Osteoblast (primary cell): ENCODE measurements at regions not wholly inside any gene's neighbourhood (a gene's known extent, or its start where the extent isn't known, plus 50 kb on each side); places are given as distances from the start of the nearest gene placed in this dataset.

Experiments
- DNase-seq: peaks from one replicate; pipeline ENCODE4 v3.0.0; 2011; ENCODE audit warnings: low spot score, mixed read lengths; ENCODE audit not compliant: insufficient read length; ENCODE audit errors: missing footprints
- H2AFZ ChIP-seq: 2 replicates; pipeline ENCODE4 v1.6.0; 2011; ENCODE audit warnings: mild to moderate bottlenecking, low read length
- H3K27ac ChIP-seq: 2 replicates; pipeline ENCODE4 v1.5.1; 2011; ENCODE audit warnings: mild to moderate bottlenecking, low read depth, low read length, moderate library complexity
- H3K27me3 ChIP-seq: 2 replicates; pipeline ENCODE4 v1.6.0; 2012; ENCODE audit warnings: mild to moderate bottlenecking, control low read depth, inconsistent platforms, low read length, moderate library complexity; ENCODE audit not compliant: insufficient read depth
- H3K36me3 ChIP-seq: 2 replicates; pipeline ENCODE4 v1.5.1; 2011; ENCODE audit warnings: mild to moderate bottlenecking, low read length, control low read depth, moderate library complexity; ENCODE audit not compliant: insufficient read depth
- H3K4me1 ChIP-seq: 2 replicates; pipeline ENCODE4 v1.5.1; 2011; ENCODE audit warnings: mild to moderate bottlenecking, low read length, control low read depth, moderate library complexity; ENCODE audit not compliant: insufficient read depth
- H3K4me2 ChIP-seq: 2 replicates; pipeline ENCODE4 v1.6.0; 2011; ENCODE audit warnings: mild to moderate bottlenecking, low read length; ENCODE audit not compliant: insufficient read depth
- H3K4me3 ChIP-seq: fragments of 200-600 bp; sonication (generic); 3 replicates; pipeline ENCODE4 v1.5.1; 2012; ENCODE audit warnings: mild to moderate bottlenecking, low read length, inconsistent platforms; ENCODE audit not compliant: insufficient read depth
- H3K79me2 ChIP-seq: 2 replicates; pipeline ENCODE4 v1.6.0; 2012; ENCODE audit warnings: mild to moderate bottlenecking, low read length, control low read depth, inconsistent platforms; ENCODE audit not compliant: insufficient read depth
- H3K9me3 ChIP-seq: 2 replicates; pipeline ENCODE4 v1.5.1; 2011; ENCODE audit warnings: low read depth, low read length, control low read depth
- H4K20me1 ChIP-seq: 2 replicates; pipeline ENCODE4 v1.6.0; 2012; ENCODE audit warnings: mild to moderate bottlenecking, low read length, control low read depth; ENCODE audit not compliant: insufficient read depth
- CTCF ChIP-seq: IDR thresholded peaks from 2 replicates; pipeline ENCODE4 v1.5.1; 2011; ENCODE audit warnings: mild to moderate bottlenecking, low read depth, low read length, moderate library complexity; ENCODE audit errors: extremely low read depth

GRCh38 chr2:136647039-136647438 is 118.3 kb upstream of the THSD7B start:
- no peak for TF ChIP-seq CTCF
- Histone ChIP-seq H3K4me2 (no peak overlapping the region), H4K20me1 (no peaks in the 10 kb centered on the region), H3K79me2 (no peaks in the 10 kb centered on the region), H2AFZ (no peak overlapping the region), H3K27ac (no peak overlapping the region), H3K9me3 (no peaks in the 10 kb centered on the region), H3K4me3 (no peak overlapping the region), H3K36me3 (no peaks in the 10 kb centered on the region), H3K27me3 (no peaks in the 10 kb centered on the region), H3K4me1 (no peaks in the 10 kb centered on the region)
- DNase-seq, result no peak

- no peaks in the 10 kb centered on the region for H3K9me3 ChIP-seq
- no peak overlapping the region for H2AFZ ChIP-seq
- no peaks in the 10 kb centered on the region for H3K36me3 ChIP-seq
- H3K79me2 ChIP-seq, result no peaks in the 10 kb centered on the region
- H4K20me1 ChIP-seq, result no peaks in the 10 kb centered on the region
- no peak for DNase-seq
- H3K4me1 ChIP-seq, result no peaks in the 10 kb centered on the region
- no peak overlapping the region for H3K4me3 ChIP-seq
- no peak overlapping the region for H3K4me2 ChIP-seq
- no peak for TF ChIP-seq CTCF
- no peaks in the 10 kb centered on the region for H3K27me3 ChIP-seq
- no peak overlapping the region for H3K27ac ChIP-seq
These were observed 120.0 kb upstream of the THSD7B start for GRCh38 chr2:136645236-136645828.

- no peaks in the 10 kb centered on the region for H3K36me3 ChIP-seq
- no peaks in the 10 kb centered on the region for H3K79me2 ChIP-seq
- H3K9me3 ChIP-seq, result no peaks in the 10 kb centered on the region
- DNase-seq, result no peak
- H3K4me3 ChIP-seq, result no peak overlapping the region
- H3K4me2 ChIP-seq, result no peak overlapping the region
- TF ChIP-seq CTCF, result no peak
- H4K20me1 ChIP-seq, result no peaks in the 10 kb centered on the region
- H3K27ac ChIP-seq, result no peak overlapping the region
- H3K4me1 ChIP-seq, result no peaks in the 10 kb centered on the region
- H2AFZ ChIP-seq, result no peak overlapping the region
- no peaks in the 10 kb centered on the region for H3K27me3 ChIP-seq
These were observed 125.7 kb upstream of the THSD7B start for GRCh38 chr2:136639651-136640050.

- no peaks in the 10 kb centered on the region for H3K4me1 ChIP-seq
- no peaks in the 10 kb centered on the region for H3K36me3 ChIP-seq
These were observed 127.2 kb upstream of the THSD7B start for GRCh38 chr2:136638193-136638592.

More at GRCh38 chr2:136638193-136638592, 127.2 kb upstream of the THSD7B start:
- H3K27me3 ChIP-seq, result no peaks in the 10 kb centered on the region
- H3K4me3 ChIP-seq, result no peak overlapping the region
- no peak overlapping the region for H3K27ac ChIP-seq
- H3K4me2 ChIP-seq, result no peak overlapping the region
- H3K79me2 ChIP-seq, result no peaks in the 10 kb centered on the region
- DNase-seq, result no peak
- H3K9me3 ChIP-seq, result no peaks in the 10 kb centered on the region
- no peak for TF ChIP-seq CTCF
- no peaks in the 10 kb centered on the region for H4K20me1 ChIP-seq
- H2AFZ ChIP-seq, result no peak overlapping the region
